Upper lobe of left lung (tissue), 6 donors: ENCODE measurements at regions not wholly inside any gene's neighbourhood (a gene's known extent, or its start where the extent isn't known, plus 50 kb on each side); places are given as distances from the start of the nearest gene placed in this dataset.

Experiments
- ATAC-seq, 2 donors: fragments of 200-7000 bp; cut with Tn5 transposase; one replicate each; pipeline ENCODE4 v1.9.1; 2022; ENCODE audit warnings: mild to moderate bottlenecking in 2 of 2, moderate library complexity in 2 of 2; ENCODE audit not compliant: low FRiP score in 2 of 2
- DNase-seq, 2 donors: peaks; one replicate each; pipeline ENCODE4 v3.0.0-alpha.2; 2019 to 2020
- H3K27ac ChIP-seq, 4 donors: fragments of 200-600 bp; sonication (generic); one replicate each; pipeline ENCODE4 v1.5.1; 2016 to 2019
- H3K27me3 ChIP-seq, 4 donors: fragments of 200-600 bp; sonication (generic); one replicate each; pipeline ENCODE4 v1.5.1; 2017 to 2019
- H3K36me3 ChIP-seq, 4 donors: fragments of 200-600 bp; sonication (generic); one replicate each; pipeline ENCODE4 v1.5.1; 2016 to 2019
- H3K4me1 ChIP-seq, 4 donors: fragments of 200-600 bp; sonication (generic); one replicate each; pipeline ENCODE4 v1.5.1; 2018 to 2019
- H3K4me3 ChIP-seq, 4 donors: fragments of 200-600 bp; sonication (generic); one replicate each; pipeline ENCODE4 v1.5.1; 2017 to 2019; ENCODE audit warnings: mild to moderate bottlenecking in 2 of 4, moderate library complexity in 1 of 4
- H3K9me3 ChIP-seq, 4 donors: fragments of 200-600 bp; sonication (generic); one replicate each; pipeline ENCODE4 v1.5.1; 2018 to 2019
- EP300 ChIP-seq, 4 donors: sonication (generic); formaldehyde crosslinking; IDR thresholded peaks; one replicate each; pipeline ENCODE4 v1.5.1; 2017; ENCODE audit warnings: antibody characterized with exemption in 4 of 4, control low read depth in 2 of 4
- POLR2A ChIP-seq, 4 donors: fragments of 450-650 bp; IDR thresholded peaks; one replicate each; pipeline ENCODE4 v1.5.1; 2016 to 2017; ENCODE audit warnings: antibody characterized with exemption in 4 of 4, mild to moderate bottlenecking in 2 of 4
- POLR2AphosphoS5 ChIP-seq, 2 donors: sonication (generic); formaldehyde crosslinking; IDR thresholded peaks; one replicate each; pipeline ENCODE4 v1.5.1; 2017; ENCODE audit warnings: antibody characterized with exemption in 2 of 2
- WGBS, 2 donors: methylation state at CpG; one replicate each; pipeline ENCODE4 v1.1.5; 2017 to 2018; 5-methylcytosine and 5-hydroxymethylcytosine counted together
- TF ChIP-seq, protein P1 (sequence below), 6 experiments: fragments of 450-650 bp in 4 of 6; fragments of 200-600 bp in 2 of 6; sonication (generic) in 2 of 6; IDR thresholded peaks; one replicate each; pipeline ENCODE4 v1.5.1; 2016 to 2019; ENCODE audit warnings: antibody characterized with exemption in 6 of 6
- donor health status: DM: no; HTN: no; CAD: no; lungs with moderate emphysema.
- donor health status: DM: no; HTN: yes; CAD: no; lungs with severe emphysema.

DNA sequence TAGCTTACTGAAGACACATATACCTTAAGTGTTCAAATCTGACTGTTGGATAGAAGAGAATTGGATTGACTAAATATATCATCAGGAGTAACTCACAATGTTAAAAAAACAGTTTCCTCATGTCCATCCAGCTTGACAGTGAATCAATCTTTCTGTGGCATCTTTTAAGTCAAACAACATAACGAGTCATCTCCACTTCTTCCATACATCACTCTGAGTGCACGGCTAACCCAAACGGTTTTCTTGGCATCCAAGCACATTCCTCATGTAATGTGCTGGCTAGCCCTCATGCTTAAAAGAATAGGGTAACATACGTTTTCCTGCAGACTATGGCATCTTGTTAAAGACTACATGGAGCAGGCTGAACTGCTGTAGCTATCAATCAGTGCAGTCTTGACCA is 291.5 kb upstream of the TRPC7 start:
- WGBS, 2 donors = 40 to 42% methylated on average over 4 of the region's 4 CpGs
- no peaks in the 10 kb centered on the region for H3K36me3 ChIP-seq
- TF ChIP-seq EP300 (IDR thresholded peaks at IDR 0.05) (no peak), POLR2AphosphoS5 (IDR thresholded peaks at IDR 0.05) (no peak), POLR2A (IDR thresholded peaks at IDR 0.05) (no peak)
- TF ChIP-seq, protein P1, sequence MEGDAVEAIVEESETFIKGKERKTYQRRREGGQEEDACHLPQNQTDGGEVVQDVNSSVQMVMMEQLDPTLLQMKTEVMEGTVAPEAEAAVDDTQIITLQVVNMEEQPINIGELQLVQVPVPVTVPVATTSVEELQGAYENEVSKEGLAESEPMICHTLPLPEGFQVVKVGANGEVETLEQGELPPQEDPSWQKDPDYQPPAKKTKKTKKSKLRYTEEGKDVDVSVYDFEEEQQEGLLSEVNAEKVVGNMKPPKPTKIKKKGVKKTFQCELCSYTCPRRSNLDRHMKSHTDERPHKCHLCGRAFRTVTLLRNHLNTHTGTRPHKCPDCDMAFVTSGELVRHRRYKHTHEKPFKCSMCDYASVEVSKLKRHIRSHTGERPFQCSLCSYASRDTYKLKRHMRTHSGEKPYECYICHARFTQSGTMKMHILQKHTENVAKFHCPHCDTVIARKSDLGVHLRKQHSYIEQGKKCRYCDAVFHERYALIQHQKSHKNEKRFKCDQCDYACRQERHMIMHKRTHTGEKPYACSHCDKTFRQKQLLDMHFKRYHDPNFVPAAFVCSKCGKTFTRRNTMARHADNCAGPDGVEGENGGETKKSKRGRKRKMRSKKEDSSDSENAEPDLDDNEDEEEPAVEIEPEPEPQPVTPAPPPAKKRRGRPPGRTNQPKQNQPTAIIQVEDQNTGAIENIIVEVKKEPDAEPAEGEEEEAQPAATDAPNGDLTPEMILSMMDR (IDR thresholded peaks at IDR 0.05) = no peak
- DNase-seq (no peak), ATAC-seq (no peak)
- H3K27me3 ChIP-seq = no peaks in the 10 kb centered on the region
- no peaks in the 10 kb centered on the region for H3K9me3 ChIP-seq
- no peak overlapping the region for H3K27ac ChIP-seq
- no peaks in the 10 kb centered on the region for H3K4me1 ChIP-seq
- no peak overlapping the region for H3K4me3 ChIP-seq

DNA sequence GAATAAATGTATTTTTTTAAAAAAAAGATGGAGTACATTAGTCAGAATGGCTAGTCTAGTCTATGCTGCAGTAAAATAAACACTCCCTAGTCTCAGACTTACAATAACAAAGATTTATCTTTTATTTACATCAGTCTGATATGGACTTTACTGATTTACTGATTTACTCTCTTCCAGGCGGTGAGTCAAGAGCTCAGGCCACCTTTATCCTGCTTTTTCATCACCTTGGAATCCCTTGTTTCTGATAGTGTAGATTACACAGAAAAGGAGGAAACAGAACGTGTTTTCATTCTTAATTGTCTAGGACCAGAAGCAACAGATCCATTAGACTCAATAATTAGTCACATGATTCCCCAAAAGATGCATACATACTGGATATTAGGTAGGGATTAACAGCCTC is 290.1 kb upstream of the TRPC7 start:
- Histone ChIP-seq H3K4me1 (no peaks in the 10 kb centered on the region), H3K4me3 (no peak overlapping the region), H3K27ac (no peak overlapping the region), H3K27me3 (no peaks in the 10 kb centered on the region), H3K36me3 (no peaks in the 10 kb centered on the region), H3K9me3 (no peaks in the 10 kb centered on the region)
- ATAC-seq = no peak
- TF ChIP-seq, protein P1 (IDR thresholded peaks at IDR 0.05) = no peak
- TF ChIP-seq POLR2AphosphoS5 (IDR thresholded peaks at IDR 0.05) = no peak
- no peak for TF ChIP-seq POLR2A (IDR thresholded peaks at IDR 0.05)
- TF ChIP-seq EP300 (IDR thresholded peaks at IDR 0.05) = no peak
- no peak for DNase-seq
- WGBS, 2 donors = 41 to 45% methylated on average over 2 of the region's 2 CpGs

- Histone ChIP-seq H3K4me1 (no peaks in the 10 kb centered on the region), H3K36me3 (no peaks in the 10 kb centered on the region), H3K4me3 (no peak overlapping the region), H3K9me3 (no peaks in the 10 kb centered on the region), H3K27me3 (no peaks in the 10 kb centered on the region), H3K27ac (no peak overlapping the region)
- DNase-seq = no peak
- WGBS, 2 donors = 56 to 57% methylated on average over 2 of the region's 2 CpGs
- TF ChIP-seq, protein P1 (IDR thresholded peaks at IDR 0.05) = no peak
- TF ChIP-seq EP300 (IDR thresholded peaks at IDR 0.05) = no peak
- TF ChIP-seq POLR2AphosphoS5 (IDR thresholded peaks at IDR 0.05) = no peak
- TF ChIP-seq POLR2A (IDR thresholded peaks at IDR 0.05) = no peak
- no peak for ATAC-seq
Observed at GRCh38 chr5:136646915-136647314, 281.6 kb upstream of the TRPC7 start.

- H3K4me1 ChIP-seq = no peaks in the 10 kb centered on the region
- H3K4me3 ChIP-seq = no peak overlapping the region
- no peaks in the 10 kb centered on the region for H3K9me3 ChIP-seq
- H3K36me3 ChIP-seq = no peaks in the 10 kb centered on the region
- no peaks in the 10 kb centered on the region for H3K27me3 ChIP-seq
- ATAC-seq (no peak), DNase-seq (no peak)
- 67 to 68% methylated on average over 2 of the region's 2 CpGs for WGBS, 2 donors
- no peak overlapping the region for H3K27ac ChIP-seq
- no peak for TF ChIP-seq POLR2AphosphoS5 (IDR thresholded peaks at IDR 0.05)
- no peak for TF ChIP-seq EP300 (IDR thresholded peaks at IDR 0.05)
- TF ChIP-seq POLR2A (IDR thresholded peaks at IDR 0.05) = no peak
- TF ChIP-seq, protein P1 (IDR thresholded peaks at IDR 0.05) = no peak
Observed at GRCh38 chr5:136642976-136643375, 277.6 kb upstream of the TRPC7 start.

- ATAC-seq = no peak
- TF ChIP-seq POLR2AphosphoS5 (IDR thresholded peaks at IDR 0.05) = no peak
- no peak for TF ChIP-seq EP300 (IDR thresholded peaks at IDR 0.05)
- TF ChIP-seq, protein P1 (IDR thresholded peaks at IDR 0.05) = no peak
- TF ChIP-seq POLR2A (IDR thresholded peaks at IDR 0.05) = no peak
Observed at GRCh38 chr5:136639616-136640015, 274.3 kb upstream of the TRPC7 start.

More at GRCh38 chr5:136639616-136640015, 274.3 kb upstream of the TRPC7 start:
- 91 to 93% methylated on average over 3 of the region's 3 CpGs for WGBS, 2 donors
- H3K4me1 ChIP-seq = no peaks in the 10 kb centered on the region
- H3K27me3 ChIP-seq = no peaks in the 10 kb centered on the region
- no peak for DNase-seq
- no peak overlapping the region for H3K4me3 ChIP-seq
- no peaks in the 10 kb centered on the region for H3K9me3 ChIP-seq
- no peak overlapping the region for H3K27ac ChIP-seq
- H3K36me3 ChIP-seq = no peaks in the 10 kb centered on the region
